ENCODE measurements at regions not wholly inside any gene's neighbourhood (a gene's known extent, or its start where the extent isn't known, plus 50 kb on each side); places are given as distances from the start of the nearest gene placed in this dataset.

DNA sequence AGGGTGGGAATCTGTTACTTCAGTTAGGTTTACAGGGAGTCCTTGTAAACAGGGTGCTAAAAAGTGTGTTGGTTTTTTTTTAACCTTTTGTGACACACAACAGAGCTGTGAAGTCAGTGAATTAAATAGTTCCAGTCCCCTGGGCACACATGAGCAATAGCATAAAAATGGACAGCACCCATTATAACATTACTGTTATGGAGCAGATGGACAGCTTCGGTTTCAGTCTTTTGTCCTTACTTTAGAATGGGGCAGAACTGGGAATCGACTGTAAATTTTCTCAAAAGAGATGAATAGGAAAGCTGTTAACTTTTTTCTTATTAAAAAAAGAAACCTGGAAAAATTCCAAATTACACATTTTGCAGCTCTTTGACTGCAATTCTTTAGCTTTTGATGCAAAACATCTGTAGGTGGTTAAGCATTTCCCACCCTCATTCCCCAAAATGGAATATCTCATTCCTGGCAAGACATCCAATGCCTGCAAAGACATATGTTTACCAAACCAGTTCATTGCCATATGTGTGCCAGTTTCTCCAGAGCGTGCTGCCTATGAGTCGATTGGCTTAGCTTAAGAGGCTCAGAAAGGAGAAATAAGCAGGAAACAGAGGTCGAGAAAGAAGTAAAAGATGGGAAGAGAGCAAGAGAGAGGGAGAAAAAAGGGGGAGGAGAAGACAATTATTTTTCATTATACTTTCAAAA lies 212.3 kb upstream of the TMEM161B start:
- TF ChIP-seq POLR2A (IDR thresholded peaks at IDR 0.05): no peak
- TF ChIP-seq, protein P1, sequence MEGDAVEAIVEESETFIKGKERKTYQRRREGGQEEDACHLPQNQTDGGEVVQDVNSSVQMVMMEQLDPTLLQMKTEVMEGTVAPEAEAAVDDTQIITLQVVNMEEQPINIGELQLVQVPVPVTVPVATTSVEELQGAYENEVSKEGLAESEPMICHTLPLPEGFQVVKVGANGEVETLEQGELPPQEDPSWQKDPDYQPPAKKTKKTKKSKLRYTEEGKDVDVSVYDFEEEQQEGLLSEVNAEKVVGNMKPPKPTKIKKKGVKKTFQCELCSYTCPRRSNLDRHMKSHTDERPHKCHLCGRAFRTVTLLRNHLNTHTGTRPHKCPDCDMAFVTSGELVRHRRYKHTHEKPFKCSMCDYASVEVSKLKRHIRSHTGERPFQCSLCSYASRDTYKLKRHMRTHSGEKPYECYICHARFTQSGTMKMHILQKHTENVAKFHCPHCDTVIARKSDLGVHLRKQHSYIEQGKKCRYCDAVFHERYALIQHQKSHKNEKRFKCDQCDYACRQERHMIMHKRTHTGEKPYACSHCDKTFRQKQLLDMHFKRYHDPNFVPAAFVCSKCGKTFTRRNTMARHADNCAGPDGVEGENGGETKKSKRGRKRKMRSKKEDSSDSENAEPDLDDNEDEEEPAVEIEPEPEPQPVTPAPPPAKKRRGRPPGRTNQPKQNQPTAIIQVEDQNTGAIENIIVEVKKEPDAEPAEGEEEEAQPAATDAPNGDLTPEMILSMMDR (IDR thresholded peaks at IDR 0.05): no peak
- TF ChIP-seq EP300 (IDR thresholded peaks at IDR 0.05; ENCODE audit: low read depth): no peak

Data from transverse colon (tissue), 3 donors.